A549 (cell line): ENCODE measurements at regions not wholly inside any gene's neighbourhood (a gene's known extent, or its start where the extent isn't known, plus 50 kb on each side); places are given as distances from the start of the nearest gene placed in this dataset.

ENCODE experiments used
- ATAC-seq, 2 experiments: fragments of 200-7000 bp in 1 of 2; fragments of >200 bp in 1 of 2; cut with Nextera tagmentation in 1 of 2; cut with Tn5 transposase in 1 of 2; 3 replicates each; pipeline versions ENCODE4 v1.8.0 to v1.9.1; 2018 to 2020; ENCODE audit warnings: mild to moderate bottlenecking in 1 of 2, moderate library complexity in 1 of 2
- CTCF ChIA-PET: fragments of 300-600 bp; sonication (Branson Sonifier 250); formaldehyde crosslinking; extraction: SDS; loops from one replicate; lab custom pipeline; 2021; ENCODE audit warnings: antibody characterized with exemption, inconsistent platforms; lab: Yijun Ruan, JAX
- POLR2A ChIA-PET: fragments of 350-600 bp; formaldehyde crosslinking; extraction: SDS; loops from one replicate; lab custom pipeline; 2021; ENCODE audit warnings: antibody characterized with exemption, inconsistent platforms; lab: Yijun Ruan, JAX
- DNase-seq, 2 experiments: peaks; one replicate each; pipeline versions ENCODE4 v3.0.0 to v3.0.0-alpha.2; 2011 to 2016; ENCODE audit warnings: low read depth in 1 of 2, low spot score in 1 of 2
- FAIRE-seq: peaks from 2 replicates; lab custom pipeline; 2011; peaks lifted over from hg19 to GRCh38; lab: Jason Lieb, UNC
- H3K27ac ChIP-seq, 2 experiments: fragments of >200 bp; sonication (Bioruptor Twin); formaldehyde crosslinking; 3 replicates each; pipeline ENCODE4 v1.5.1; 2016 to 2017
- H3K4me1 ChIP-seq: fragments of >200 bp; sonication (Bioruptor Twin); formaldehyde crosslinking; 3 replicates; pipeline ENCODE4 v1.6.1; 2016
- H3K4me2 ChIP-seq: fragments of >200 bp; sonication (Bioruptor Twin); formaldehyde crosslinking; 3 replicates; pipeline ENCODE4 v1.6.1; 2016
- H3K4me3 ChIP-seq: fragments of >200 bp; sonication (Bioruptor Twin); formaldehyde crosslinking; 3 replicates; pipeline ENCODE4 v1.5.1; 2016
- H3K9me3 ChIP-seq: fragments of >200 bp; sonication (Bioruptor Twin); formaldehyde crosslinking; 3 replicates; pipeline ENCODE4 v1.6.1; 2016
- ATOH8 ChIP-seq: fragments of 250-450 bp; sonication (Bioruptor Pico); IDR thresholded peaks from 2 replicates; pipeline ENCODE4 v1.5.0; 2020; ENCODE audit warnings: low read depth, mild to moderate bottlenecking, moderate library complexity
- BCL3 ChIP-seq: fragments of >200 bp; sonication (Bioruptor Twin); formaldehyde crosslinking; IDR thresholded peaks from 3 replicates; pipeline ENCODE4 v1.6.1; 2016
- BHLHE40 ChIP-seq: IDR thresholded peaks from 2 replicates; pipeline ENCODE4 v1.6.1; 2012; ENCODE audit warnings: low read depth, low read length, inconsistent platforms
- CHD2 ChIP-seq: fragments of 150-350 bp; IDR thresholded peaks from 2 replicates; pipeline ENCODE4 v1.6.1; 2014; ENCODE audit warnings: low read length; ENCODE audit not compliant: partially characterized antibody
- CHD4 ChIP-seq: fragments of 200-600 bp; sonication (generic); IDR thresholded peaks from 2 replicates; pipeline ENCODE4 v1.6.1; 2016; ENCODE audit warnings: antibody characterized with exemption, mild to moderate bottlenecking, borderline replicate concordance
- E2F6 ChIP-seq: IDR thresholded peaks from 2 replicates; pipeline ENCODE4 v1.6.1; 2012; ENCODE audit warnings: low read depth, borderline replicate concordance
- EHF ChIP-seq: fragments of 250-450 bp; sonication (Bioruptor Pico); IDR thresholded peaks from 2 replicates; pipeline ENCODE4 v1.5.0; 2020; ENCODE audit warnings: mild to moderate bottlenecking
- EHMT2 ChIP-seq: fragments of 200-600 bp; sonication (generic); IDR thresholded peaks from 2 replicates; pipeline ENCODE4 v1.6.1; 2016; ENCODE audit warnings: antibody characterized with exemption, low read depth, mild to moderate bottlenecking, moderate library complexity
- EP300 ChIP-seq, 2 experiments: fragments of >200 bp; sonication (Bioruptor Twin); formaldehyde crosslinking; IDR thresholded peaks; 2 replicates in 1 of 2; 3 replicates in 1 of 2; pipeline ENCODE4 v1.6.1; 2016 to 2017
- ESRRA ChIP-seq: fragments of 150-350 bp; IDR thresholded peaks from 2 replicates; pipeline ENCODE4 v1.6.1; 2014; ENCODE audit warnings: mild to moderate bottlenecking, low read length, borderline replicate concordance
- HES2 ChIP-seq: fragments of >200 bp; sonication (Bioruptor Twin); formaldehyde crosslinking; IDR thresholded peaks from 2 replicates; pipeline ENCODE4 v1.6.1; 2016
- HEYL ChIP-seq: fragments of 250-450 bp; sonication (Bioruptor Pico); IDR thresholded peaks from 2 replicates; pipeline ENCODE4 v1.8.0; 2021; ENCODE audit warnings: mild to moderate bottlenecking, moderate library complexity
- HOXB5 ChIP-seq: fragments of 250-450 bp; sonication (Bioruptor Pico); IDR thresholded peaks from 2 replicates; pipeline ENCODE4 v1.5.0; 2020; ENCODE audit warnings: mild to moderate bottlenecking, moderate library complexity
- KDM5A ChIP-seq: fragments of 200-600 bp; sonication (generic); IDR thresholded peaks from 2 replicates; pipeline ENCODE4 v1.6.1; 2016; ENCODE audit warnings: antibody characterized with exemption, mild to moderate bottlenecking
- MAFK ChIP-seq: fragments of 450-650 bp; IDR thresholded peaks from 2 replicates; pipeline ENCODE4 v1.6.1; 2014; ENCODE audit not compliant: partially characterized antibody
- MAZ ChIP-seq: fragments of 150-350 bp; IDR thresholded peaks from 2 replicates; pipeline ENCODE4 v1.6.1; 2014; ENCODE audit warnings: antibody characterized with exemption, low read depth, low read length, borderline replicate concordance
- NFE2L2 ChIP-seq: fragments of 150-350 bp; conservative IDR thresholded peaks from 2 replicates; pipeline ENCODE4 v1.6.1; 2014; ENCODE audit warnings: low read length
- NPAS2 ChIP-seq: fragments of 250-450 bp; sonication (Bioruptor Pico); IDR thresholded peaks from 2 replicates; pipeline ENCODE4 v1.8.0; 2022; ENCODE audit warnings: mild to moderate bottlenecking, moderate library complexity, borderline replicate concordance
- NR3C1 ChIP-seq: fragments of >200 bp; sonication (Bioruptor Twin); formaldehyde crosslinking; IDR thresholded peaks from 3 replicates; pipeline ENCODE4 v1.6.1; 2017
- PHF8 ChIP-seq: fragments of 200-600 bp; sonication (generic); IDR thresholded peaks from 2 replicates; pipeline ENCODE4 v1.6.1; 2016; ENCODE audit warnings: low read depth, mild to moderate bottlenecking, antibody characterized with exemption, moderate library complexity, borderline replicate concordance
- POLR2A ChIP-seq: IDR thresholded peaks from 2 replicates; pipeline ENCODE4 v1.6.1; 2012; ENCODE audit warnings: mild to moderate bottlenecking, low read length
- POLR2AphosphoS2 ChIP-seq: conservative IDR thresholded peaks from 2 replicates; pipeline ENCODE4 v1.6.1; 2012; ENCODE audit warnings: low read length, improper control_type of control experiment, inconsistent platforms
- RAD21 ChIP-seq, 2 experiments: fragments of >200 bp in 1 of 2; sonication (Bioruptor Twin) in 1 of 2; formaldehyde crosslinking in 1 of 2; IDR thresholded peaks in 1 of 2; conservative IDR thresholded peaks in 1 of 2; 2 replicates in 1 of 2; 3 replicates in 1 of 2; pipeline ENCODE4 v1.6.1; 2012 to 2018; ENCODE audit warnings: inconsistent platforms in 1 of 2
- RARB ChIP-seq: fragments of 250-450 bp; sonication (Bioruptor Pico); IDR thresholded peaks from 2 replicates; pipeline ENCODE4 v1.8.0; 2021; ENCODE audit warnings: mild to moderate bottlenecking, moderate library complexity
- RCOR1 ChIP-seq: fragments of 150-350 bp; IDR thresholded peaks from 2 replicates; pipeline ENCODE4 v1.6.1; 2014; ENCODE audit warnings: antibody characterized with exemption, low read length, low read depth
- RFX5 ChIP-seq: fragments of 450-650 bp; IDR thresholded peaks from 2 replicates; pipeline ENCODE4 v1.7.1; 2014; ENCODE audit warnings: antibody characterized with exemption, mild to moderate bottlenecking, moderate library complexity
- TP53 ChIP-seq: fragments of 250-450 bp; sonication (Bioruptor Pico); IDR thresholded peaks from 2 replicates; pipeline ENCODE4 v1.5.0; 2021; ENCODE audit warnings: mild to moderate bottlenecking, moderate library complexity
- USF2 ChIP-seq: fragments of 450-650 bp; IDR thresholded peaks from 2 replicates; pipeline ENCODE4 v1.6.1; 2014; ENCODE audit warnings: antibody characterized with exemption
- ZC3H11A ChIP-seq: fragments of 450-650 bp; IDR thresholded peaks from 2 replicates; pipeline ENCODE4 v1.6.1; 2014; ENCODE audit warnings: antibody characterized with exemption, mild to moderate bottlenecking
- ZFP36 ChIP-seq: fragments of 450-650 bp; IDR thresholded peaks from 2 replicates; pipeline ENCODE4 v1.6.1; 2014; ENCODE audit warnings: borderline replicate concordance; ENCODE audit not compliant: partially characterized antibody
- WGBS: methylation state at CpG from one replicate; pipeline ENCODE4 v1.1.6; 2017; ENCODE audit errors: missing lambda C conversion rate; 5-methylcytosine and 5-hydroxymethylcytosine counted together

- H3K4me2 ChIP-seq: no peak overlapping the region
- ChIA-PET CTCF (no interaction called here), POLR2A (no interaction called here)
- H3K9me3 ChIP-seq: no peaks in the 10 kb centered on the region
- no peaks in the 10 kb centered on the region for H3K4me1 ChIP-seq
- FAIRE-seq: no peak
- DNase-seq: no peak
- TF ChIP-seq RAD21 (conservative IDR thresholded peaks at IDR 0.05 in 1 of 2, IDR thresholded peaks at IDR 0.05 in 1 of 2) (no peak), POLR2AphosphoS2 (no peak), ATOH8 (CRISPR knock-in tag) (no peak), NPAS2 (no peak), RFX5 (no peak), EHMT2 (no peak), MAZ (no peak), EHF (CRISPR knock-in tag) (no peak), CHD2 (no peak), NFE2L2 (no peak), RARB (CRISPR knock-in tag) (no peak), E2F6 (no peak), POLR2A (no peak), EP300 (IDR thresholded peaks at IDR 0.05) (no peak), ZFP36 (no peak)
- TF ChIP-seq, all 56 proteins: peak for 0
- Histone ChIP-seq H3K27ac (no peak overlapping the region), H3K4me3 (no peak overlapping the region)
- no peak for ATAC-seq
Observed at GRCh38 chr6:95286874-95287273, 290.5 kb upstream of the MANEA start.

- no peak overlapping the region for H3K4me2 ChIP-seq
- no peaks in the 10 kb centered on the region for H3K4me1 ChIP-seq
- H3K9me3 ChIP-seq: no peaks in the 10 kb centered on the region
- DNase-seq (no peak), FAIRE-seq (no peak), ATAC-seq (no peak)
- no peak overlapping the region for H3K4me3 ChIP-seq
- ChIA-PET POLR2A (no interaction called here), CTCF (no interaction called here)
- H3K27ac ChIP-seq: no peak overlapping the region
- TF ChIP-seq USF2 (no peak), KDM5A (no peak)
Observed at GRCh38 chr6:95288251-95288650, 289.1 kb upstream of the MANEA start.

- ATAC-seq: no peak
- no peaks in the 10 kb centered on the region for H3K4me1 ChIP-seq
- CTCF ChIA-PET: no interaction called here
- FAIRE-seq: no peak
- no peak overlapping the region for H3K4me3 ChIP-seq
- no peaks in the 10 kb centered on the region for H3K9me3 ChIP-seq
- POLR2A ChIA-PET: no interaction called here
- no peak for TF ChIP-seq RCOR1
- TF ChIP-seq NR3C1: no peak
- no peak for TF ChIP-seq BCL3
- no peak for TF ChIP-seq ZC3H11A
- no peak for TF ChIP-seq MAFK
- no peak for TF ChIP-seq CHD4
- no peak for TF ChIP-seq EP300 (IDR thresholded peaks at IDR 0.05)
- TF ChIP-seq HEYL (CRISPR knock-in tag): no peak
- no peak for TF ChIP-seq ESRRA
- TF ChIP-seq HES2: no peak
- TF ChIP-seq TP53: no peak
- no peak for TF ChIP-seq PHF8
- TF ChIP-seq HOXB5: no peak
- TF ChIP-seq BHLHE40: no peak
- DNase-seq: no peak
- no peak overlapping the region for H3K27ac ChIP-seq
- 4% methylated on average over 1 of the region's 1 CpG for WGBS
- H3K4me2 ChIP-seq: no peak overlapping the region
Observed at GRCh38 chr6:95292011-95292410, 285.3 kb upstream of the MANEA start.
